Ishikawa (cell line): ENCODE measurements at regions not wholly inside any gene's neighbourhood (a gene's known extent, or its start where the extent isn't known, plus 50 kb on each side); places are given as distances from the start of the nearest gene placed in this dataset.

Source experiments
- CEBPB ChIP-seq: IDR thresholded peaks from 2 replicates; pipeline ENCODE4 v1.6.1; 2012
- CREB1 ChIP-seq: IDR thresholded peaks from 2 replicates; pipeline ENCODE4 v1.6.1; 2012; ENCODE audit warnings: low read depth
- EGR1 ChIP-seq: IDR thresholded peaks from 2 replicates; pipeline ENCODE4 v1.6.1; 2012
- EP300 ChIP-seq: IDR thresholded peaks from 2 replicates; pipeline ENCODE4 v1.6.1; 2012; ENCODE audit warnings: borderline replicate concordance
- FOXM1 ChIP-seq: IDR thresholded peaks from 2 replicates; pipeline ENCODE4 v1.6.1; 2012; ENCODE audit warnings: low read depth, borderline replicate concordance
- NFIC ChIP-seq: IDR thresholded peaks from 2 replicates; pipeline ENCODE4 v1.6.1; 2012
- RAD21 ChIP-seq: IDR thresholded peaks from 2 replicates; pipeline ENCODE4 v1.6.1; 2012; ENCODE audit warnings: low read depth
- REST ChIP-seq: IDR thresholded peaks from 2 replicates; pipeline ENCODE4 v1.6.1; 2012; ENCODE audit warnings: low read depth, mild to moderate bottlenecking
- TAF1 ChIP-seq: IDR thresholded peaks from 2 replicates; pipeline ENCODE4 v1.6.1; 2012; ENCODE audit warnings: low read depth, mild to moderate bottlenecking
- TCF12 ChIP-seq: IDR thresholded peaks from 2 replicates; pipeline ENCODE4 v1.6.1; 2012; ENCODE audit warnings: low read depth
- TEAD4 ChIP-seq: IDR thresholded peaks from 2 replicates; pipeline ENCODE4 v1.6.1; 2012
- USF1 ChIP-seq: IDR thresholded peaks from 2 replicates; pipeline ENCODE4 v1.6.1; 2012
- YY1 ChIP-seq: IDR thresholded peaks from 2 replicates; pipeline ENCODE4 v1.6.1; 2012; ENCODE audit warnings: low read depth
- ZBTB7A ChIP-seq: IDR thresholded peaks from 2 replicates; pipeline ENCODE4 v1.6.1; 2012; ENCODE audit warnings: low read depth
- TF ChIP-seq, protein P1 (sequence below): IDR thresholded peaks from 2 replicates; pipeline ENCODE4 v1.6.1; 2012

GRCh38 chr16:75793641-75794040 lies 67.4 kb upstream of the CPHXL start:
- TF ChIP-seq FOXM1 (no peak), ZBTB7A (no peak), TAF1 (no peak), EGR1 (no peak), TCF12 (no peak), CREB1 (no peak), YY1 (no peak), NFIC (no peak), CEBPB (no peak), EP300 (no peak), REST (no peak), USF1 (no peak), TEAD4 (no peak), RAD21 (no peak)
- TF ChIP-seq, protein P1, sequence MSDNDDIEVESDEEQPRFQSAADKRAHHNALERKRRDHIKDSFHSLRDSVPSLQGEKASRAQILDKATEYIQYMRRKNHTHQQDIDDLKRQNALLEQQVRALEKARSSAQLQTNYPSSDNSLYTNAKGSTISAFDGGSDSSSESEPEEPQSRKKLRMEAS, result no peak

DNA sequence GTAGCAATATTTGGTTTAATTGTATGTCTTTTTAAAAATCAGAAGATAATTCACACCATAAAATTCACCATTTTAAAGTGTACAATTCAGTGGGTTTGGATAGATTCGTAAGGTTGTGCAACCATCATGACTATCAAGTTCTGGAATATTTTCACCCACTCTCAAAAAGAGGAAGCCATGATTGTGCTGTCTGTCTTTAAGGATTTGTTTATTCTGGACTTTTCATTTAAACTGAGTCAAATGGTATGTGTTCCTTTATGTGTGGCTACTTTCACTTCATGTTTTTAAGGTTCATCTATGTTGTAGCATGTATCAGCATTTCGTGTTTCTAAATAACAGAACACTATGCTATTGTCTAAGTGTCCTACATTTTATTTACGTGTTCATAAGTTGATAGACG lies 68.1 kb upstream of the CPHXL start:
- no peak for TF ChIP-seq YY1
- no peak for TF ChIP-seq CEBPB

GRCh38 chr16:75798714-75799113 lies 72.4 kb upstream of the CPHXL start:
- no peak for TF ChIP-seq ZBTB7A
- no peak for TF ChIP-seq TCF12
- TF ChIP-seq CREB1, result no peak
- no peak for TF ChIP-seq CEBPB
- no peak for TF ChIP-seq YY1

GRCh38 chr16:75801307-75801706 lies 75.0 kb upstream of the CPHXL start:
- TF ChIP-seq ZBTB7A, result no peak
- TF ChIP-seq REST, result no peak
- no peak for TF ChIP-seq TAF1
- no peak for TF ChIP-seq TEAD4
- peak; percentile 33 for TF ChIP-seq RAD21

GRCh38 chr16:75803753-75804152 lies 77.5 kb upstream of the CPHXL start:
- TF ChIP-seq EGR1, result no peak
- no peak for TF ChIP-seq USF1
- TF ChIP-seq CREB1, result no peak
- TF ChIP-seq EP300, result no peak
- no peak for TF ChIP-seq ZBTB7A
- no peak for TF ChIP-seq CEBPB
- TF ChIP-seq REST, result no peak
- no peak for TF ChIP-seq YY1
- no peak for TF ChIP-seq TEAD4
- TF ChIP-seq RAD21, result no peak
- TF ChIP-seq TCF12, result no peak
- no peak for TF ChIP-seq FOXM1
- no peak for TF ChIP-seq TAF1
- no peak for TF ChIP-seq NFIC
- TF ChIP-seq, protein P1, result no peak
